ENCODE measurements at regions not wholly inside any gene's neighbourhood (a gene's known extent, or its start where the extent isn't known, plus 50 kb on each side); places are given as distances from the start of the nearest gene placed in this dataset.

GRCh38 chr15:46088486-46089445 is 453.9 kb downstream of the SQOR start:
- BruUV-seq (replicated peaks): no TSS peak
- H3K36me3 ChIP-seq (replicated peaks in 1 of 2; ENCODE audit: control insufficient read depth in 1 of 2, insufficient read depth in 2 of 2, low read length in 2 of 2): no peaks in the 10 kb centered on the region
- peaks cover 4% of the 10 kb centered on the region for H3K9me3 ChIP-seq (ENCODE audit: low read length)
- H3K9ac ChIP-seq (ENCODE audit: insufficient read depth, low read depth, low read length): no peak overlapping the region
- H3K4me3 ChIP-seq (replicated peaks in 1 of 3; ENCODE audit: insufficient read depth in 1 of 3, low read depth in 2 of 3, low read length in 3 of 3): no peak overlapping the region
- DNase-seq (ENCODE audit: low spot score): no peak
- H3K4me2 ChIP-seq (ENCODE audit: low read depth, low read length): no peak overlapping the region
- no peaks in the 10 kb centered on the region for H4K20me1 ChIP-seq (ENCODE audit: insufficient read depth, low read length)
- no peaks in the 10 kb centered on the region for H3K27me3 ChIP-seq (ENCODE audit: control insufficient read depth in 1 of 2, insufficient read depth in 2 of 2, low read length in 2 of 2)
- ChIA-PET POLR2A (no interaction called here), CTCF (ENCODE audit: low intra/inter-chr PET ratio, low total read pairs) (no interaction called here)
- H3K4me1 ChIP-seq (ENCODE audit: insufficient read depth, low read length): no peaks in the 10 kb centered on the region
- no peak overlapping the region for H3K27ac ChIP-seq (ENCODE audit: extremely low read length, insufficient read depth, low read length)
- 62% methylated on average over 3 of the region's 3 CpGs for WGBS (ENCODE audit: low lambda C conversion rate)
- in situ Hi-C loops (cut with HindIII; ENCODE audit: extremely low pct_ligation_motif_present, low pct_unique_long_range_greater_than_20kb) (loop anchor here (25.0 kb wide), 1 partner anchor 376 kb away; no protein-coding TSS in a partner anchor), intact Hi-C loops (cut with micrococcal nuclease; ENCODE audit: unreplicated experiment) (no loop called here)
- H3K79me2 ChIP-seq (ENCODE audit: insufficient read depth, low read length): no peaks in the 10 kb centered on the region
- no peak overlapping the region for H2AFZ ChIP-seq (ENCODE audit: low read length)
- no peak for FAIRE-seq
- ATAC-seq: no peak
- TF ChIP-seq, protein P1, sequence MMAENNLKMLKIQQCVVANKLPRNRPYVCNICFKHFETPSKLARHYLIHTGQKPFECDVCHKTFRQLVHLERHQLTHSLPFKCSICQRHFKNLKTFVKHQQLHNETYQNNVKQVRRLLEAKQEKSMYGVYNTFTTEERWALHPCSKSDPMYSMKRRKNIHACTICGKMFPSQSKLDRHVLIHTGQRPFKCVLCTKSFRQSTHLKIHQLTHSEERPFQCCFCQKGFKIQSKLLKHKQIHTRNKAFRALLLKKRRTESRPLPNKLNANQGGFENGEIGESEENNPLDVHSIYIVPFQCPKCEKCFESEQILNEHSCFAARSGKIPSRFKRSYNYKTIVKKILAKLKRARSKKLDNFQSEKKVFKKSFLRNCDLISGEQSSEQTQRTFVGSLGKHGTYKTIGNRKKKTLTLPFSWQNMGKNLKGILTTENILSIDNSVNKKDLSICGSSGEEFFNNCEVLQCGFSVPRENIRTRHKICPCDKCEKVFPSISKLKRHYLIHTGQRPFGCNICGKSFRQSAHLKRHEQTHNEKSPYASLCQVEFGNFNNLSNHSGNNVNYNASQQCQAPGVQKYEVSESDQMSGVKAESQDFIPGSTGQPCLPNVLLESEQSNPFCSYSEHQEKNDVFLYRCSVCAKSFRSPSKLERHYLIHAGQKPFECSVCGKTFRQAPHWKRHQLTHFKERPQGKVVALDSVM (CRISPR knock-in tag; IDR thresholded peaks at IDR 0.05): no peak
- TF ChIP-seq GPBP1L1 (CRISPR knock-in tag; IDR thresholded peaks at IDR 0.05): no peak
- TF ChIP-seq, protein P2, sequence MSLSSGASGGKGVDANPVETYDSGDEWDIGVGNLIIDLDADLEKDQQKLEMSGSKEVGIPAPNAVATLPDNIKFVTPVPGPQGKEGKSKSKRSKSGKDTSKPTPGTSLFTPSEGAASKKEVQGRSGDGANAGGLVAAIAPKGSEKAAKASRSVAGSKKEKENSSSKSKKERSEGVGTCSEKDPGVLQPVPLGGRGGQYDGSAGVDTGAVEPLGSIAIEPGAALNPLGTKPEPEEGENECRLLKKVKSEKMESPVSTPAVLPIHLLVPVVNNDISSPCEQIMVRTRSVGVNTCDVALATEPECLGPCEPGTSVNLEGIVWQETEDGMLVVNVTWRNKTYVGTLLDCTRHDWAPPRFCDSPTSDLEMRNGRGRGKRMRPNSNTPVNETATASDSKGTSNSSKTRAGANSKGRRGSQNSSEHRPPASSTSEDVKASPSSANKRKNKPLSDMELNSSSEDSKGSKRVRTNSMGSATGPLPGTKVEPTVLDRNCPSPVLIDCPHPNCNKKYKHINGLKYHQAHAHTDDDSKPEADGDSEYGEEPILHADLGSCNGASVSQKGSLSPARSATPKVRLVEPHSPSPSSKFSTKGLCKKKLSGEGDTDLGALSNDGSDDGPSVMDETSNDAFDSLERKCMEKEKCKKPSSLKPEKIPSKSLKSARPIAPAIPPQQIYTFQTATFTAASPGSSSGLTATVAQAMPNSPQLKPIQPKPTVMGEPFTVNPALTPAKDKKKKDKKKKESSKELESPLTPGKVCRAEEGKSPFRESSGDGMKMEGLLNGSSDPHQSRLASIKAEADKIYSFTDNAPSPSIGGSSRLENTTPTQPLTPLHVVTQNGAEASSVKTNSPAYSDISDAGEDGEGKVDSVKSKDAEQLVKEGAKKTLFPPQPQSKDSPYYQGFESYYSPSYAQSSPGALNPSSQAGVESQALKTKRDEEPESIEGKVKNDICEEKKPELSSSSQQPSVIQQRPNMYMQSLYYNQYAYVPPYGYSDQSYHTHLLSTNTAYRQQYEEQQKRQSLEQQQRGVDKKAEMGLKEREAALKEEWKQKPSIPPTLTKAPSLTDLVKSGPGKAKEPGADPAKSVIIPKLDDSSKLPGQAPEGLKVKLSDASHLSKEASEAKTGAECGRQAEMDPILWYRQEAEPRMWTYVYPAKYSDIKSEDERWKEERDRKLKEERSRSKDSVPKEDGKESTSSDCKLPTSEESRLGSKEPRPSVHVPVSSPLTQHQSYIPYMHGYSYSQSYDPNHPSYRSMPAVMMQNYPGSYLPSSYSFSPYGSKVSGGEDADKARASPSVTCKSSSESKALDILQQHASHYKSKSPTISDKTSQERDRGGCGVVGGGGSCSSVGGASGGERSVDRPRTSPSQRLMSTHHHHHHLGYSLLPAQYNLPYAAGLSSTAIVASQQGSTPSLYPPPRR (CRISPR knock-in tag; IDR thresholded peaks at IDR 0.05; ENCODE audit: borderline replicate concordance): no peak
- TF ChIP-seq, protein P3, sequence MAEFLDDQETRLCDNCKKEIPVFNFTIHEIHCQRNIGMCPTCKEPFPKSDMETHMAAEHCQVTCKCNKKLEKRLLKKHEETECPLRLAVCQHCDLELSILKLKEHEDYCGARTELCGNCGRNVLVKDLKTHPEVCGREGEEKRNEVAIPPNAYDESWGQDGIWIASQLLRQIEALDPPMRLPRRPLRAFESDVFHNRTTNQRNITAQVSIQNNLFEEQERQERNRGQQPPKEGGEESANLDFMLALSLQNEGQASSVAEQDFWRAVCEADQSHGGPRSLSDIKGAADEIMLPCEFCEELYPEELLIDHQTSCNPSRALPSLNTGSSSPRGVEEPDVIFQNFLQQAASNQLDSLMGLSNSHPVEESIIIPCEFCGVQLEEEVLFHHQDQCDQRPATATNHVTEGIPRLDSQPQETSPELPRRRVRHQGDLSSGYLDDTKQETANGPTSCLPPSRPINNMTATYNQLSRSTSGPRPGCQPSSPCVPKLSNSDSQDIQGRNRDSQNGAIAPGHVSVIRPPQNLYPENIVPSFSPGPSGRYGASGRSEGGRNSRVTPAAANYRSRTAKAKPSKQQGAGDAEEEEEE (CRISPR knock-in tag; IDR thresholded peaks at IDR 0.05; ENCODE audit: borderline replicate concordance): no peak
- no peak for TF ChIP-seq KLF15 (CRISPR knock-in tag; IDR thresholded peaks at IDR 0.05; ENCODE audit: borderline replicate concordance)
- no peak for TF ChIP-seq ARID2 (CRISPR knock-in tag; IDR thresholded peaks at IDR 0.05; ENCODE audit: borderline replicate concordance)
- TF ChIP-seq ZNF160 (CRISPR knock-in tag; IDR thresholded peaks at IDR 0.05): no peak
- TF ChIP-seq ZNF614 (CRISPR knock-in tag; IDR thresholded peaks at IDR 0.05; ENCODE audit: borderline replicate concordance): no peak
- TF ChIP-seq, protein P4, sequence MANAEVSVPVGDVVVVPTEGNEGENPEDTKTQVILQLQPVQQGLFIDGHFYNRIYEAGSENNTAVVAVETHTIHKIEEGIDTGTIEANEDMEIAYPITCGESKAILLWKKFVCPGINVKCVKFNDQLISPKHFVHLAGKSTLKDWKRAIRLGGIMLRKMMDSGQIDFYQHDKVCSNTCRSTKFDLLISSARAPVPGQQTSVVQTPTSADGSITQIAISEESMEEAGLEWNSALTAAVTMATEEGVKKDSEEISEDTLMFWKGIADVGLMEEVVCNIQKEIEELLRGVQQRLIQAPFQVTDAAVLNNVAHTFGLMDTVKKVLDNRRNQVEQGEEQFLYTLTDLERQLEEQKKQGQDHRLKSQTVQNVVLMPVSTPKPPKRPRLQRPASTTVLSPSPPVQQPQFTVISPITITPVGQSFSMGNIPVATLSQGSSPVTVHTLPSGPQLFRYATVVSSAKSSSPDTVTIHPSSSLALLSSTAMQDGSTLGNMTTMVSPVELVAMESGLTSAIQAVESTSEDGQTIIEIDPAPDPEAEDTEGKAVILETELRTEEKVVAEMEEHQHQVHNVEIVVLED (CRISPR knock-in tag; IDR thresholded peaks at IDR 0.05; ENCODE audit: borderline replicate concordance): no peak
- no peak for TF ChIP-seq ARNT2 (CRISPR knock-in tag; IDR thresholded peaks at IDR 0.05; ENCODE audit: low read depth)
